OCI-LY7 (cell line): ENCODE measurements at regions not wholly inside any gene's neighbourhood (a gene's known extent, or its start where the extent isn't known, plus 50 kb on each side); places are given as distances from the start of the nearest gene placed in this dataset.

ENCODE experiments used
- EZH2phosphoT487 ChIP-seq: fragments of 200-600 bp; sonication (generic); IDR thresholded peaks from 2 replicates; pipeline ENCODE4 v1.6.1; 2018; ENCODE audit warnings: low read depth, borderline replicate concordance, mild to moderate bottlenecking, mixed run types, antibody characterized with exemption, low read length, moderate library complexity, mixed read lengths
- TF ChIP-seq, protein P1 (sequence below): fragments of 200-600 bp; sonication (generic); conservative IDR thresholded peaks from 2 replicates; pipeline ENCODE4 v1.5.1; 2014; ENCODE audit warnings: mild to moderate bottlenecking, antibody characterized with exemption, low read length, moderate library complexity, mixed read lengths

DNA sequence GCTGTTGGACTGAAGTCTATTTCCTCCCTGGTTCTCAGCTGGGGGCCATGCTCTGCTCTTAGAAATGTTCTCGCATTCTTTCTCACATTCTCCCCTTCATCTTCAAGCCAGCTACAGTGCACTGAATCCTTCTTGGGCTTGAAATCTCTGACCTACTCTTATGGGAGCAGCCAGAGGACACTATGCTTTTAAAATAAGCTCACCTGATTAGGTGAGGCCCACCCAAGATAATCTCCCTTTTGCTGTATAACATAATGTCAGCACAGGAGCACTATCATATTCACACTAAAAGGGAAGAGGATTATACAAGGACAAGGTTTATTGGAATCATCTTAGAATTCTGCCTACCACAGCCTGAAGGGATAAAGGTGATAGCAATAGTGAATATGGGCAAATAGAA, 146.3 kb downstream of the ZNF674 start:
- TF ChIP-seq, protein P1, sequence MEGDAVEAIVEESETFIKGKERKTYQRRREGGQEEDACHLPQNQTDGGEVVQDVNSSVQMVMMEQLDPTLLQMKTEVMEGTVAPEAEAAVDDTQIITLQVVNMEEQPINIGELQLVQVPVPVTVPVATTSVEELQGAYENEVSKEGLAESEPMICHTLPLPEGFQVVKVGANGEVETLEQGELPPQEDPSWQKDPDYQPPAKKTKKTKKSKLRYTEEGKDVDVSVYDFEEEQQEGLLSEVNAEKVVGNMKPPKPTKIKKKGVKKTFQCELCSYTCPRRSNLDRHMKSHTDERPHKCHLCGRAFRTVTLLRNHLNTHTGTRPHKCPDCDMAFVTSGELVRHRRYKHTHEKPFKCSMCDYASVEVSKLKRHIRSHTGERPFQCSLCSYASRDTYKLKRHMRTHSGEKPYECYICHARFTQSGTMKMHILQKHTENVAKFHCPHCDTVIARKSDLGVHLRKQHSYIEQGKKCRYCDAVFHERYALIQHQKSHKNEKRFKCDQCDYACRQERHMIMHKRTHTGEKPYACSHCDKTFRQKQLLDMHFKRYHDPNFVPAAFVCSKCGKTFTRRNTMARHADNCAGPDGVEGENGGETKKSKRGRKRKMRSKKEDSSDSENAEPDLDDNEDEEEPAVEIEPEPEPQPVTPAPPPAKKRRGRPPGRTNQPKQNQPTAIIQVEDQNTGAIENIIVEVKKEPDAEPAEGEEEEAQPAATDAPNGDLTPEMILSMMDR, result no peak
- TF ChIP-seq EZH2phosphoT487, result no peak
